IMR-90 (cell line): ENCODE measurements at regions not wholly inside any gene's neighbourhood (a gene's known extent, or its start where the extent isn't known, plus 50 kb on each side); places are given as distances from the start of the nearest gene placed in this dataset.
A peak's percentile ranks its signal among the peaks of the same experiment; 100 is the strongest.

Experiments
- ATAC-seq: fragments of 200-7000 bp; cut with Tn5 transposase; 2 replicates; pipeline ENCODE4 v1.9.1; 2020; ENCODE audit warnings: low read depth, mild to moderate bottlenecking, moderate library complexity
- BruUV-seq: library from RNA; stranded (reverse); fragments of 400-500 nt; replicated peaks from 2 replicates; lab custom pipeline; 2021; lab: Mats Ljungman, UMichigan
- CTCF ChIA-PET: fragments of 300-600 bp; formaldehyde crosslinking; extraction: SDS; loops from one replicate; lab custom pipeline; 2021; ENCODE audit warnings: antibody characterized with exemption; lab: Yijun Ruan, JAX
- POLR2A ChIA-PET: fragments of 300-600 bp; sonication (Branson Sonifier 250); formaldehyde crosslinking; loops from one replicate; lab custom pipeline; 2022; ENCODE audit warnings: antibody characterized with exemption; ENCODE audit not compliant: unreplicated experiment; lab: Charles Lee
- DNase-seq: peaks from one replicate; pipeline ENCODE4 v3.0.0; 2013
- H2AFZ ChIP-seq: replicated peaks from 2 replicates; pipeline ENCODE3; 2013; ENCODE audit warnings: low read length, mild to moderate bottlenecking; ENCODE audit not compliant: poor library complexity
- H2AK5ac ChIP-seq: 2 replicates; pipeline ENCODE4 v1.6.1; 2013; ENCODE audit warnings: low read depth, low read length, inconsistent platforms
- H2AK9ac ChIP-seq: replicated peaks from 2 replicates; pipeline ENCODE3; 2013; ENCODE audit warnings: mild to moderate bottlenecking, low read depth, low read length, moderate library complexity; ENCODE audit not compliant: poor library complexity
- H2BK120ac ChIP-seq: 2 replicates; pipeline ENCODE4 v1.6.1; 2013; ENCODE audit warnings: low read depth, low read length, inconsistent platforms
- H2BK15ac ChIP-seq: 3 replicates; pipeline ENCODE4 v1.6.1; 2013; ENCODE audit warnings: low read depth, low read length, inconsistent platforms
- H2BK20ac ChIP-seq: 2 replicates; pipeline ENCODE4 v1.6.1; 2013; ENCODE audit warnings: low read depth, mild to moderate bottlenecking, inconsistent platforms, low read length, moderate library complexity
- H2BK5ac ChIP-seq: 2 replicates; pipeline ENCODE4 v1.6.1; 2013; ENCODE audit warnings: mild to moderate bottlenecking, low read depth, low read length, inconsistent platforms; ENCODE audit not compliant: poor library complexity, severe bottlenecking
- H3K14ac ChIP-seq: replicated peaks from 2 replicates; pipeline ENCODE4 v1.6.1; 2013; ENCODE audit warnings: low read depth, low read length, inconsistent platforms
- H3K18ac ChIP-seq: 2 replicates; pipeline ENCODE4 v1.6.1; 2013; ENCODE audit warnings: low read depth, low read length, control low read depth
- H3K23ac ChIP-seq: 2 replicates; pipeline ENCODE4 v1.6.1; 2013; ENCODE audit warnings: low read depth, low read length, inconsistent platforms
- H3K27ac ChIP-seq: 2 replicates; pipeline ENCODE4 v1.5.1; 2013; ENCODE audit warnings: mild to moderate bottlenecking, control low read depth, low read length; ENCODE audit not compliant: insufficient read depth
- H3K27me3 ChIP-seq: 2 replicates; pipeline ENCODE4 v1.6.1; 2013; ENCODE audit warnings: low read length; ENCODE audit not compliant: control insufficient read depth, insufficient read depth
- H3K36me3 ChIP-seq: 2 replicates; pipeline ENCODE4 v1.6.1; 2013; ENCODE audit warnings: low read length, mixed read lengths; ENCODE audit not compliant: control insufficient read depth, insufficient read depth
- H3K4ac ChIP-seq: 2 replicates; pipeline ENCODE4 v1.6.1; 2013; ENCODE audit warnings: low read depth, low read length, inconsistent platforms
- H3K4me1 ChIP-seq: 2 replicates; pipeline ENCODE4 v1.6.1; 2013; ENCODE audit warnings: low read length, mixed read lengths; ENCODE audit not compliant: control insufficient read depth, insufficient read depth
- H3K4me2 ChIP-seq: 2 replicates; pipeline ENCODE4 v1.6.1; 2013; ENCODE audit warnings: low read depth, mild to moderate bottlenecking, control low read depth, low read length, moderate library complexity
- H3K4me3 ChIP-seq: 2 replicates; pipeline ENCODE4 v1.5.1; 2013; ENCODE audit warnings: low read depth, mild to moderate bottlenecking, control low read depth, low read length, moderate library complexity; ENCODE audit not compliant: insufficient read depth
- H3K56ac ChIP-seq: 2 replicates; pipeline ENCODE4 v1.6.1; 2013; ENCODE audit warnings: low read length, inconsistent platforms; ENCODE audit not compliant: insufficient read depth; ENCODE audit errors: extremely low read depth
- H3K79me1 ChIP-seq, 2 experiments: 2 replicates each; pipeline ENCODE4 v1.6.1; 2013; ENCODE audit warnings: low read length in 2 of 2, inconsistent platforms in 1 of 2, low read depth in 1 of 2
- H3K9ac ChIP-seq: 2 replicates; pipeline ENCODE4 v1.6.1; 2013; ENCODE audit warnings: low read depth, low read length, control low read depth
- H3K9me1 ChIP-seq: 2 replicates; pipeline ENCODE4 v1.6.1; 2013; ENCODE audit warnings: low read length, inconsistent platforms; ENCODE audit not compliant: insufficient read depth
- H3K9me3 ChIP-seq: 2 replicates; pipeline ENCODE4 v1.6.1; 2013; ENCODE audit warnings: low read length; ENCODE audit not compliant: control insufficient read depth, insufficient read depth
- H4K20me1 ChIP-seq: 2 replicates; pipeline ENCODE4 v1.6.1; 2013; ENCODE audit warnings: low read length, inconsistent platforms; ENCODE audit not compliant: insufficient read depth
- H4K5ac ChIP-seq: 2 replicates; pipeline ENCODE4 v1.6.1; 2013; ENCODE audit warnings: mild to moderate bottlenecking, low read depth, low read length, control low read depth
- H4K8ac ChIP-seq, 2 experiments: 2 replicates each; pipeline ENCODE4 v1.6.1; 2013; ENCODE audit warnings: low read depth in 2 of 2, low read length in 2 of 2, control low read depth in 1 of 2, inconsistent platforms in 1 of 2
- H4K91ac ChIP-seq: 2 replicates; pipeline ENCODE4 v1.6.1; 2013; ENCODE audit warnings: low read depth, low read length, inconsistent platforms; ENCODE audit not compliant: insufficient read depth
- BHLHE40 ChIP-seq: fragments of 150-350 bp; IDR thresholded peaks from 2 replicates; pipeline ENCODE4 v1.6.1; 2016; ENCODE audit warnings: mild to moderate bottlenecking, low read depth, low read length
- CEBPB ChIP-seq: IDR thresholded peaks from 2 replicates; pipeline ENCODE4 v1.6.1; 2012; ENCODE audit warnings: low read depth, low read length, improper control_type of control experiment
- CHD1 ChIP-seq: IDR thresholded peaks from 2 replicates; pipeline ENCODE4 v1.6.1; 2012; ENCODE audit warnings: low read depth, low read length, improper control_type of control experiment
- CTCF ChIP-seq: conservative IDR thresholded peaks from 2 replicates; pipeline ENCODE4 v1.5.1; 2012; ENCODE audit warnings: mild to moderate bottlenecking, low read depth, low read length, improper control_type of control experiment
- ELK1 ChIP-seq: fragments of 150-350 bp; IDR thresholded peaks from 2 replicates; pipeline ENCODE4 v1.6.1; 2016; ENCODE audit warnings: low read depth, mild to moderate bottlenecking, low read length, moderate library complexity, borderline replicate concordance
- FOS ChIP-seq: fragments of 150-350 bp; IDR thresholded peaks from 2 replicates; pipeline ENCODE4 v1.6.1; 2016; ENCODE audit warnings: low read depth, low read length
- MAFK ChIP-seq: IDR thresholded peaks from 2 replicates; pipeline ENCODE4 v1.6.1; 2012; ENCODE audit warnings: low read depth, low read length, improper control_type of control experiment
- MAZ ChIP-seq: IDR thresholded peaks from 2 replicates; pipeline ENCODE4 v1.6.1; 2012; ENCODE audit warnings: low read depth, mild to moderate bottlenecking, low read length, improper control_type of control experiment, moderate library complexity, borderline replicate concordance
- MXI1 ChIP-seq: IDR thresholded peaks from 2 replicates; pipeline ENCODE4 v1.6.1; 2012; ENCODE audit warnings: low read depth, mild to moderate bottlenecking, low read length, moderate library complexity, borderline replicate concordance
- NFE2L2 ChIP-seq: fragments of 150-350 bp; IDR thresholded peaks from 2 replicates; pipeline ENCODE4 v1.6.1; 2016; ENCODE audit warnings: low read depth, mild to moderate bottlenecking, low read length
- POLR2A ChIP-seq: IDR thresholded peaks from 2 replicates; pipeline ENCODE4 v1.6.1; 2012; ENCODE audit warnings: mild to moderate bottlenecking, low read depth, low read length
- RAD21 ChIP-seq: IDR thresholded peaks from 2 replicates; pipeline ENCODE4 v1.6.1; 2012; ENCODE audit warnings: low read length, improper control_type of control experiment
- RCOR1 ChIP-seq: IDR thresholded peaks from 2 replicates; pipeline ENCODE4 v1.6.1; 2012; ENCODE audit warnings: mild to moderate bottlenecking, low read length, improper control_type of control experiment; ENCODE audit not compliant: insufficient replicate concordance
- RFX5 ChIP-seq: IDR thresholded peaks from 2 replicates; pipeline ENCODE4 v1.8.0; 2012; ENCODE audit warnings: low read depth, mild to moderate bottlenecking, low read length, moderate library complexity
- SMC3 ChIP-seq: fragments of 150-350 bp; IDR thresholded peaks from 2 replicates; pipeline ENCODE4 v1.6.1; 2016; ENCODE audit warnings: low read depth, mild to moderate bottlenecking, antibody characterized with exemption, low read length, moderate library complexity
- USF2 ChIP-seq: fragments of 150-350 bp; IDR thresholded peaks from 2 replicates; pipeline ENCODE4 v1.6.1; 2017; ENCODE audit warnings: mild to moderate bottlenecking, antibody characterized with exemption, low read length, low read depth
- WGBS, 2 experiments: methylation state at CpG; one replicate each; pipeline versions ENCODE4 v1.1.5 to v1.1.7; 2013; ENCODE audit warnings: missing lambda C conversion rate in 2 of 2; ENCODE audit not compliant: insufficient read length in 1 of 2; ENCODE audit errors: extremely low coverage in 2 of 2; 5-methylcytosine and 5-hydroxymethylcytosine counted together
- dilution Hi-C: fragments of 300-500 bp; cut with HindIII; formaldehyde crosslinking; loops from one replicate; pipeline ENCODE4 v1.14.3; 2018; ENCODE audit warnings: low sequenced_read_pairs; ENCODE audit not compliant: unreplicated experiment
- in situ Hi-C: fragments of 300-500 bp; cut with MboI; formaldehyde crosslinking; loops from 3 replicates; pipeline ENCODE4 v1.14.3; 2019; ENCODE audit warnings: low sequenced_read_pairs, inconsistent platforms, mixed read lengths
- intact Hi-C: fragments of 100-400 bp; cut with micrococcal nuclease; formaldehyde crosslinking; loops from 2 replicates; pipeline ENCODE4 v1.10.0; 2022

GRCh38 chr7:149713061-149713730, 60.2 kb downstream of the ZNF467 start:
- H2BK15ac ChIP-seq: no peak overlapping the region
- no peak overlapping the region for H2BK20ac ChIP-seq
- H3K4me2 ChIP-seq: no peak overlapping the region
- H3K27me3 ChIP-seq: no peaks in the 10 kb centered on the region
- ChIA-PET POLR2A (no interaction called here), CTCF (no interaction called here)
- H3K36me3 ChIP-seq: no peaks in the 10 kb centered on the region
- TF ChIP-seq RFX5: no peak
- no peak for TF ChIP-seq CTCF
- no peak for TF ChIP-seq MAZ
- no peak for TF ChIP-seq RAD21
- no peak for TF ChIP-seq POLR2A
- TF ChIP-seq MAFK: no peak
- no peak for TF ChIP-seq CHD1
- no peak for TF ChIP-seq BHLHE40
- TF ChIP-seq RCOR1: no peak
- TF ChIP-seq FOS: no peak
- TF ChIP-seq USF2: no peak
- no peak for TF ChIP-seq NFE2L2
- no peak for TF ChIP-seq MXI1
- TF ChIP-seq ELK1: no peak
- no peak for TF ChIP-seq SMC3
- TF ChIP-seq CEBPB: no peak
- no peak overlapping the region for H2BK120ac ChIP-seq
- peaks cover 3% of the 10 kb centered on the region for H3K9me3 ChIP-seq
- no peak overlapping the region for H3K18ac ChIP-seq
- peaks cover 10% of the 10 kb centered on the region for H3K4me1 ChIP-seq
- intact Hi-C loops: loop anchor here (10.0 kb wide), 1 partner anchor 88 kb away; no protein-coding TSS in a partner anchor
- H3K27ac ChIP-seq: no peak overlapping the region
- H3K56ac ChIP-seq: no peak overlapping the region
- no peak overlapping the region for H4K91ac ChIP-seq
- H3K4ac ChIP-seq: no peak overlapping the region
- peaks cover 12 to 29% of the 10 kb centered on the region in 2 experiments; a peak in 2 of 4 replicates for H3K79me1 ChIP-seq
- H2AFZ ChIP-seq: peak overlapping the region; percentile 99
- in situ Hi-C loops: no loop called here
- H3K9ac ChIP-seq: no peak overlapping the region
- no peaks in the 10 kb centered on the region; the same call in 1 of the 2 replicates for H4K20me1 ChIP-seq
- H2AK5ac ChIP-seq: no peak overlapping the region
- peaks cover 9% of the 10 kb centered on the region; the same call in 1 of the 2 replicates for H3K9me1 ChIP-seq
- no peak overlapping the region for H2BK5ac ChIP-seq
- no peak overlapping the region for H4K5ac ChIP-seq
- H2AK9ac ChIP-seq: no peak overlapping the region
- WGBS, 2 experiments: 100% methylated on average over 1 of the region's 16 CpGs; no CpG with 5 or more reads in 1 of the 2 experiments
- H3K23ac ChIP-seq: no peak overlapping the region
- ATAC-seq: no peak
- dilution Hi-C loops: no loop called here
- BruUV-seq: no TSS peak
- no peak for DNase-seq
- H4K8ac ChIP-seq: no peak overlapping the region; a peak in 1 of 4 replicates
- H3K14ac ChIP-seq: no peak overlapping the region
- no peak overlapping the region for H3K4me3 ChIP-seq
